Transverse colon (tissue), 4 donors: ENCODE measurements at regions not wholly inside any gene's neighbourhood (a gene's known extent, or its start where the extent isn't known, plus 50 kb on each side); places are given as distances from the start of the nearest gene placed in this dataset.

ENCODE experiments used
- DNase-seq: peaks from one replicate; pipeline ENCODE4 v3.0.0-alpha.2; 2019
- H3K27ac ChIP-seq, 4 donors: fragments of 200-600 bp; sonication (generic); 2 replicates each; pipeline ENCODE4 v1.5.1; 2016 to 2018; ENCODE audit warnings: inconsistent platforms in 4 of 4
- H3K27me3 ChIP-seq: fragments of 200-600 bp; sonication (generic); 2 replicates; pipeline ENCODE4 v1.5.1; 2017; ENCODE audit warnings: inconsistent platforms
- H3K36me3 ChIP-seq, 4 donors: fragments of 200-600 bp; sonication (generic); 2 replicates each; pipeline ENCODE4 v1.5.1; 2017 to 2019; ENCODE audit warnings: inconsistent platforms in 4 of 4
- H3K4me1 ChIP-seq, 4 donors: fragments of 200-600 bp; sonication (generic); 2 replicates each; pipeline ENCODE4 v1.5.1; 2017 to 2020; ENCODE audit warnings: inconsistent platforms in 4 of 4
- H3K4me3 ChIP-seq, 4 donors: fragments of 200-600 bp; sonication (generic); 1 replicate in 1 of 4; 2 replicates in 3 of 4; pipeline versions ENCODE4 v1.5.1 to v1.6.1; 2017 to 2019; ENCODE audit warnings: inconsistent platforms in 4 of 4
- H3K9me3 ChIP-seq, 2 donors: fragments of 200-600 bp; sonication (generic); 2 replicates each; pipeline ENCODE4 v1.5.1; 2017 to 2019; ENCODE audit warnings: inconsistent platforms in 2 of 2
- EP300 ChIP-seq: sonication (generic); formaldehyde crosslinking; IDR thresholded peaks from one replicate; pipeline ENCODE4 v1.6.1; 2017; ENCODE audit warnings: antibody characterized with exemption, low read depth
- POLR2A ChIP-seq: fragments of 450-650 bp; IDR thresholded peaks from one replicate; pipeline ENCODE4 v1.6.1; 2016; ENCODE audit warnings: antibody characterized with exemption, mild to moderate bottlenecking, moderate library complexity
- POLR2AphosphoS5 ChIP-seq, 3 donors: sonication (generic); formaldehyde crosslinking; IDR thresholded peaks; one replicate each; pipeline ENCODE4 v1.6.1; 2016; ENCODE audit warnings: antibody characterized with exemption in 3 of 3
- WGBS, 2 donors: methylation state at CpG; one replicate each; pipeline ENCODE4 v1.1.5; 2018; ENCODE audit warnings: low coverage in 1 of 2; 5-methylcytosine and 5-hydroxymethylcytosine counted together
- in situ Hi-C, 4 donors: fragments of 200-750 bp; cut with MboI; loops; one replicate each; pipeline versions ENCODE4 v1.15.0 to v1.15.1; 2017; ENCODE audit warnings: low sequenced_read_pairs in 3 of 4, low pct_ligation_motif_present in 1 of 4, low pct_unique_long_range_greater_than_20kb in 1 of 4
- intact Hi-C: fragments of 100-400 bp; cut with DNase I; formaldehyde crosslinking; loops from one replicate; pipeline ENCODE4 v1.15.1; 2023; ENCODE audit warnings: low total_unique reads
- TF ChIP-seq, protein P1 (sequence below), 5 experiments: fragments of 200-600 bp in 3 of 5; fragments of 450-650 bp in 2 of 5; sonication (generic) in 3 of 5; IDR thresholded peaks; 1 replicate in 2 of 5; 2 replicates in 3 of 5; pipeline ENCODE4 v1.5.1; 2016 to 2017; ENCODE audit warnings: antibody characterized with exemption in 5 of 5, inconsistent platforms in 3 of 5, mild to moderate bottlenecking in 2 of 5, moderate library complexity in 1 of 5

DNA sequence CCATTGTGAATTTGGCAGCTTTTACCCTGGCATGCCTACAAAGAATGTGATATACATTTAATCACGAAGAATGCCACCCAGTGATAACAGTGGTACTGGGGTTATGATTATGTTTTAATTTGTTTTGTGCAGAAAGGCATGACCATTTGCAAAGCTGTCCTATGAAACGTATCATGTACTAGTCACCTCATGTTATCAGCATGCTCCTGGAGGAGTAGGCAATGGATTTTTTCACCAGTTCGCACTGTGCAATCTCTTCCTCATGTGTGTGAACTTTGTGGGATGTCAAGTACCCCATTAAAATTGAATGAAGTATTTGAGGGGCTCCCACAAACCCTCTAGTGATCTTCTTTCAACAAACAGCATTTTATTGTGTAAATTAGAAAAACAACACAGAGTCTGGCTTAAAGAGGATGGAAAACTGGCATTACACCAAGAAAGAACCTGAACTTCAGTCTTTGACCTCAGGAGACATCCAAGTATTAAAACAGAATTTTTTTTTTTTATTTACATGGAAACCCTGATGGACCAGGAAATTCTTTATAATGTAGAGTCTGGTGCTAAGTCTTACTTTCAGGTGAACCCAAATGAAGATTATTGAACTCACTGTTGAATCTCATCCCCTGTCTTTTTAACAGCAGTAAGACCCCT lies 200.6 kb upstream of the PGRMC2 start:
- intact Hi-C loops: no loop called here
- no peaks in the 10 kb centered on the region for H3K9me3 ChIP-seq
- no peak overlapping the region for H3K27ac ChIP-seq
- H3K4me1 ChIP-seq: no peaks in the 10 kb centered on the region
- no peak for DNase-seq
- H3K27me3 ChIP-seq: no peaks in the 10 kb centered on the region
- TF ChIP-seq EP300 (no peak), POLR2A (no peak), POLR2AphosphoS5 (IDR thresholded peaks at IDR 0.05) (no peak)
- TF ChIP-seq, protein P1, sequence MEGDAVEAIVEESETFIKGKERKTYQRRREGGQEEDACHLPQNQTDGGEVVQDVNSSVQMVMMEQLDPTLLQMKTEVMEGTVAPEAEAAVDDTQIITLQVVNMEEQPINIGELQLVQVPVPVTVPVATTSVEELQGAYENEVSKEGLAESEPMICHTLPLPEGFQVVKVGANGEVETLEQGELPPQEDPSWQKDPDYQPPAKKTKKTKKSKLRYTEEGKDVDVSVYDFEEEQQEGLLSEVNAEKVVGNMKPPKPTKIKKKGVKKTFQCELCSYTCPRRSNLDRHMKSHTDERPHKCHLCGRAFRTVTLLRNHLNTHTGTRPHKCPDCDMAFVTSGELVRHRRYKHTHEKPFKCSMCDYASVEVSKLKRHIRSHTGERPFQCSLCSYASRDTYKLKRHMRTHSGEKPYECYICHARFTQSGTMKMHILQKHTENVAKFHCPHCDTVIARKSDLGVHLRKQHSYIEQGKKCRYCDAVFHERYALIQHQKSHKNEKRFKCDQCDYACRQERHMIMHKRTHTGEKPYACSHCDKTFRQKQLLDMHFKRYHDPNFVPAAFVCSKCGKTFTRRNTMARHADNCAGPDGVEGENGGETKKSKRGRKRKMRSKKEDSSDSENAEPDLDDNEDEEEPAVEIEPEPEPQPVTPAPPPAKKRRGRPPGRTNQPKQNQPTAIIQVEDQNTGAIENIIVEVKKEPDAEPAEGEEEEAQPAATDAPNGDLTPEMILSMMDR (IDR thresholded peaks at IDR 0.05): no peak
- in situ Hi-C loops: no loop called here
- no peaks in the 10 kb centered on the region for H3K36me3 ChIP-seq
- no peak overlapping the region for H3K4me3 ChIP-seq
- WGBS, 2 donors: 65 to 92% methylated on average over 3 of the region's 3 CpGs

DNA sequence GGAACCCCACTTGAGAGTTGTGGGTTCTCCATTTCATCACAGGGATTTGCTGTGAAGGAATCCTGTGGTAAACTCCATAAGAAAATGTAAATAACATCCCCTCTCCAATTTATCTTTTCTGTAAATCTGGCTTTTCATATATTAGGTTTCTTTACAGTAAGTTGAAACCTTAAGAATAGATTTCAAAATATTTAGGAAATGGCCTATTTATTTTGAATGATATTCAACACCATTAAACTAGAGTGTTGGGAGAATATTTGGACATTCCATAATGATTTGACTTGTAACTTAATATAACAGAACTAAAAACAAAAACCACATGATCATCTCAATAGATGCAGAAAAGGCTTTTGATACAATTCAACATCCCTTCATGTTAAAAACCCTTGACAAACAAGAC lies 197.3 kb upstream of the PGRMC2 start:
- TF ChIP-seq EP300 (no peak), POLR2A (no peak), POLR2AphosphoS5 (IDR thresholded peaks at IDR 0.05) (no peak)
- TF ChIP-seq, protein P1 (IDR thresholded peaks at IDR 0.05): no peak
- intact Hi-C loops: no loop called here
- no peak overlapping the region for H3K27ac ChIP-seq
- no peaks in the 10 kb centered on the region for H3K36me3 ChIP-seq
- in situ Hi-C loops: no loop called here
- no peak overlapping the region for H3K4me3 ChIP-seq
- H3K9me3 ChIP-seq: no peaks in the 10 kb centered on the region
- no peaks in the 10 kb centered on the region for H3K4me1 ChIP-seq
- no peak for DNase-seq
- no peaks in the 10 kb centered on the region for H3K27me3 ChIP-seq

DNA sequence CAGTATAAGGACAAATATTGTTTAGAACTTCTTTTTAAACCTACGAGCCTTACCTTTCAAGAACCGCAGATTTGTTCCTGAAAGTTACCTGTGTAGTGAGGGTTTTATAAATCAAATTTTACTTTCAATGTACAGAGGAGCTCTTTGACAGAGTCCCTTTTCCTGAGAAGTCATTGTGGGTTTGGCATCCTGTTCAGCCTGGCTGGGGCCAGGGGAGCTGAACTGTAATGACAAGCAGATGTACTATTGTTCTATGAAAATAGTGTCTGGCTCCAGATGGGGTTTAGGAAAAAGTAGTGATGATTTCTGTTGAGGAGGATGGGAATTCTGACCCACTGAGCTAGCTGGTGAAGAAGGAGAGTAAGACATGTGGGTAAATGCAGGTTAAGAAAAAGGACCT lies 196.2 kb upstream of the PGRMC2 start:
- intact Hi-C loops: no loop called here
- no peak overlapping the region for H3K4me3 ChIP-seq
- 72 to 92% methylated on average over 2 of the region's 2 CpGs for WGBS, 2 donors
- H3K9me3 ChIP-seq: no peaks in the 10 kb centered on the region
- TF ChIP-seq EP300 (no peak), POLR2A (no peak), POLR2AphosphoS5 (IDR thresholded peaks at IDR 0.05) (no peak)
- TF ChIP-seq, protein P1 (IDR thresholded peaks at IDR 0.05): no peak
- in situ Hi-C loops: no loop called here
- no peaks in the 10 kb centered on the region for H3K36me3 ChIP-seq
- no peak for DNase-seq
- no peaks in the 10 kb centered on the region for H3K4me1 ChIP-seq
- H3K27me3 ChIP-seq: no peaks in the 10 kb centered on the region
- H3K27ac ChIP-seq: no peak overlapping the region

DNA sequence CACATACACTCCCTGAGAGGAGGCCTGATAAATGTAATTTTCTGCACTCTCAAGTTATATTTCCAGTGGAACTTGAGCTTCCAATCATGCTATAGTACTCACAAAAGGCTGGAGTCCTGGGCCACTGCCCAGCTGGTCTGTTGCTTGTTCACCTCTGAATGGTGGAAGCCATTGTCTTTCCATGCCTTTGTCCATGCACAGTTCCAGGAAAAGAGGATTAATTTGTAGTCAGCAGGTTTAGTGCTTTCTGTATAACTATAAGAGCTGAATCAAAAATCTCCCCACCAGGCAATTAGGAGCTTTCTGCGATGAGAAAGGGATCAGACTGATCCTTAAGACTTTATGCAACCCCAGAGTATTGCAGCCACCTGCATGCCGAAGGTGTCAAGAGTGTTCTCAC lies 195.4 kb upstream of the PGRMC2 start:
- no peak overlapping the region for H3K27ac ChIP-seq
- H3K4me1 ChIP-seq: no peaks in the 10 kb centered on the region
- no peaks in the 10 kb centered on the region for H3K27me3 ChIP-seq
- WGBS, 2 donors: 100% methylated on average over 1 to 2 of the region's 2 CpGs
- TF ChIP-seq POLR2A: no peak
- TF ChIP-seq POLR2AphosphoS5 (IDR thresholded peaks at IDR 0.05): no peak
- TF ChIP-seq, protein P1 (IDR thresholded peaks at IDR 0.05): no peak
- TF ChIP-seq EP300: no peak
- no peak for DNase-seq
- H3K9me3 ChIP-seq: no peaks in the 10 kb centered on the region
- in situ Hi-C loops (no loop called here), intact Hi-C loops (no loop called here)
- H3K4me3 ChIP-seq: no peak overlapping the region
- H3K36me3 ChIP-seq: no peaks in the 10 kb centered on the region
